EL (cell line): ENCODE measurements at regions not wholly inside any gene's neighbourhood (a gene's known extent, or its start where the extent isn't known, plus 50 kb on each side); places are given as distances from the start of the nearest gene placed in this dataset.
"Not testable (repeated sequence)": the region's sequence is repeated elsewhere in the genome, so short reads cannot be mapped to it uniquely, and the experiment has no call there.

Source experiments
- DNase-seq: peaks from one replicate; pipeline ENCODE4 v3.0.0-alpha.2; 2016

- no peak for DNase-seq
Measured at GRCh38 chr5:83001796-83002381, 75.3 kb downstream of the TMEM167A start.

- no peak for DNase-seq
Measured at GRCh38 chr5:83000922-83001321, 76.3 kb downstream of the TMEM167A start.

- DNase-seq = peak; percentile 5
Measured at GRCh38 chr5:83000428-83000827, 76.8 kb downstream of the TMEM167A start.

- DNase-seq = no peak
Measured at GRCh38 chr5:82993416-82993815, 83.8 kb downstream of the TMEM167A start.

- DNase-seq = no peak
Measured at GRCh38 chr5:82992646-82993045, 84.5 kb downstream of the TMEM167A start.

GRCh38 chr5:82991678-82992323 lies 85.4 kb downstream of the TMEM167A start:
- no peak for DNase-seq

- no peak for DNase-seq
Measured at GRCh38 chr5:82991059-82991458, 86.1 kb downstream of the TMEM167A start.

GRCh38 chr5:82987188-82987587 lies 90.0 kb downstream of the TMEM167A start:
- no peak for DNase-seq

GRCh38 chr5:82986404-82986803 lies 90.8 kb downstream of the TMEM167A start:
- no peak for DNase-seq

GRCh38 chr5:82985763-82986162 lies 91.4 kb downstream of the TMEM167A start:
- no peak for DNase-seq

GRCh38 chr5:82984786-82985735 lies 92.1 kb downstream of the TMEM167A start:
- DNase-seq = no peak

- no peak for DNase-seq
Measured at GRCh38 chr5:82982846-82983245, 94.3 kb downstream of the TMEM167A start.

- peak; percentile 53 for DNase-seq
Measured at GRCh38 chr5:82976887-82977286, 100.3 kb downstream of the TMEM167A start.

GRCh38 chr5:82975812-82976211 lies 101.4 kb downstream of the TMEM167A start:
- DNase-seq = no peak

GRCh38 chr5:82975396-82975795 lies 101.8 kb downstream of the TMEM167A start:
- no peak for DNase-seq

GRCh38 chr5:82974346-82974745 lies 102.8 kb downstream of the TMEM167A start:
- DNase-seq = not testable (repeated sequence)

GRCh38 chr5:82971901-82972300 lies 105.3 kb downstream of the TMEM167A start:
- no peak for DNase-seq

- DNase-seq = not testable (repeated sequence)
Measured at GRCh38 chr5:82971034-82971806, 106.0 kb downstream of the TMEM167A start.

- not testable (repeated sequence) for DNase-seq
Measured at GRCh38 chr5:82969221-82969976, 107.8 kb downstream of the TMEM167A start.

GRCh38 chr5:82967072-82967471 lies 110.1 kb downstream of the TMEM167A start:
- DNase-seq = no peak

GRCh38 chr5:82959466-82959865 lies 117.7 kb downstream of the TMEM167A start:
- no peak for DNase-seq

- no peak for DNase-seq
Measured at GRCh38 chr5:82956600-82956999, 120.6 kb downstream of the TMEM167A start.
